Endothelial cell of umbilical vein (primary cell): ENCODE measurements at regions not wholly inside any gene's neighbourhood (a gene's known extent, or its start where the extent isn't known, plus 50 kb on each side); places are given as distances from the start of the nearest gene placed in this dataset.
A peak's percentile ranks its signal among the peaks of the same experiment; 100 is the strongest.

Experiments
- BruUV-seq: library from RNA; stranded (reverse); fragments of 400-500 nt; replicated peaks from 2 replicates; lab custom pipeline; 2021; lab: Mats Ljungman, UMichigan
- CTCF ChIA-PET: fragments of 300-600, 350-600 bp; sonication (Branson Sonifier 250); formaldehyde crosslinking; loops from one replicate; lab custom pipeline; 2021; ENCODE audit warnings: antibody characterized with exemption, inconsistent platforms; lab: Charles Lee
- POLR2A ChIA-PET: fragments of 300-600, 350-600 bp; sonication (Branson Sonifier 250); formaldehyde crosslinking; loops from one replicate; lab custom pipeline; 2021; ENCODE audit warnings: antibody characterized with exemption, inconsistent platforms; lab: Charles Lee
- DNase-seq: peaks from one replicate; pipeline ENCODE4 v3.0.0-alpha.2; 2011; ENCODE audit warnings: low read depth, low spot score
- FAIRE-seq: peaks from 2 replicates; lab custom pipeline; 2011; peaks lifted over from hg19 to GRCh38; lab: Jason Lieb, UNC
- H2AFZ ChIP-seq: 2 replicates; pipeline ENCODE4 v1.6.0; 2012; ENCODE audit warnings: low read depth, low read length, control low read depth, inconsistent platforms
- H3K27ac ChIP-seq: 2 replicates; pipeline ENCODE4 v1.5.1; 2011; ENCODE audit warnings: low read depth, mild to moderate bottlenecking, control low read depth, low read length, moderate library complexity; ENCODE audit not compliant: insufficient read depth
- H3K27me3 ChIP-seq, 2 experiments: 2 replicates each; pipeline versions ENCODE4 v1.6.0 to v1.6.1; 2011; ENCODE audit warnings: low read length in 2 of 2, mixed read lengths in 1 of 2; ENCODE audit not compliant: control insufficient read depth in 2 of 2, insufficient read depth in 2 of 2
- H3K36me3 ChIP-seq, 2 experiments: 2 replicates in 1 of 2; 3 replicates in 1 of 2; pipeline ENCODE4 v1.5.1; 2011; ENCODE audit warnings: low read length in 2 of 2, mild to moderate bottlenecking in 1 of 2, moderate library complexity in 1 of 2; ENCODE audit not compliant: control insufficient read depth in 2 of 2, insufficient read depth in 2 of 2; ENCODE audit errors: extremely low read depth in 1 of 2
- H3K4me1 ChIP-seq: 3 replicates; pipeline ENCODE4 v1.5.1; 2011; ENCODE audit warnings: mild to moderate bottlenecking, low read length; ENCODE audit not compliant: control insufficient read depth, insufficient read depth; ENCODE audit errors: extremely low read depth
- H3K4me2 ChIP-seq: 2 replicates; pipeline ENCODE4 v1.6.1; 2011; ENCODE audit warnings: low read length, control low read depth, mixed read lengths; ENCODE audit not compliant: insufficient read depth
- H3K4me3 ChIP-seq, 3 experiments: fragments of 200-600 bp in 1 of 3; sonication (generic), shearing (Covaris generic) in 1 of 3; replicated peaks in 1 of 3; 2 replicates each; pipeline ENCODE4 v1.5.1; 2011 to 2016; ENCODE audit warnings: control low read depth in 3 of 3, low read length in 3 of 3, mild to moderate bottlenecking in 2 of 3, inconsistent platforms in 1 of 3, low read depth in 1 of 3, moderate library complexity in 1 of 3; ENCODE audit not compliant: insufficient read depth in 1 of 3
- H3K79me2 ChIP-seq: 2 replicates; pipeline ENCODE4 v1.6.0; 2012; ENCODE audit warnings: low read length, inconsistent platforms; ENCODE audit not compliant: control insufficient read depth, insufficient read depth
- H3K9ac ChIP-seq: replicated peaks from 2 replicates; pipeline ENCODE3; 2011; ENCODE audit warnings: low read length, control low read depth; ENCODE audit not compliant: insufficient read depth; ENCODE audit errors: extremely low read depth
- H3K9me1 ChIP-seq: replicated peaks from 3 replicates; pipeline ENCODE4 v1.6.0; 2011; ENCODE audit warnings: mild to moderate bottlenecking, low read length; ENCODE audit not compliant: control insufficient read depth, insufficient read depth; ENCODE audit errors: extremely low read depth
- H3K9me3 ChIP-seq: replicated peaks from 2 replicates; pipeline ENCODE4 v1.5.1; 2012; ENCODE audit warnings: low read length, inconsistent platforms; ENCODE audit not compliant: control insufficient read depth, insufficient read depth
- H4K20me1 ChIP-seq: replicated peaks from 2 replicates; pipeline ENCODE3; 2011; ENCODE audit warnings: mild to moderate bottlenecking, low read length; ENCODE audit not compliant: control insufficient read depth, insufficient read depth; ENCODE audit errors: extremely low read depth
- EZH2 ChIP-seq: IDR thresholded peaks from 2 replicates; pipeline ENCODE4 v1.6.1; 2012; ENCODE audit warnings: borderline replicate concordance, low read depth, mild to moderate bottlenecking, moderate library complexity, low read length, inconsistent platforms; ENCODE audit not compliant: severe bottlenecking
- FOS ChIP-seq: IDR thresholded peaks from 2 replicates; pipeline ENCODE4 v1.6.1; 2011; ENCODE audit warnings: mild to moderate bottlenecking, low read length, moderate library complexity, borderline replicate concordance; ENCODE audit not compliant: insufficient read depth
- POLR2A ChIP-seq: IDR thresholded peaks from 2 replicates; pipeline ENCODE4 v1.6.1; 2012; ENCODE audit warnings: low read depth, mild to moderate bottlenecking, control low read depth, low read length
- POLR2AphosphoS5 ChIP-seq: IDR thresholded peaks from 2 replicates; pipeline ENCODE4 v1.6.1; 2012; ENCODE audit warnings: low read depth, mild to moderate bottlenecking, control low read depth, low read length, moderate library complexity; ENCODE audit not compliant: insufficient read depth
- dilution Hi-C: fragments of 300-500 bp; cut with MboI; formaldehyde crosslinking; loops from one replicate; pipeline ENCODE4 v1.15.0; 2019; ENCODE audit warnings: low sequenced_read_pairs; ENCODE audit not compliant: extremely low pct_ligation_motif_present
- intact Hi-C: fragments of 100-400 bp; cut with micrococcal nuclease; formaldehyde crosslinking; loops from one replicate; pipeline ENCODE4 v1.10.0; 2022
- TF ChIP-seq, protein P1 (sequence below), 2 donors: IDR thresholded peaks; 1 replicate in 1 of 2; 2 replicates in 1 of 2; pipeline ENCODE4 v1.5.1; 2011; ENCODE audit warnings: low read length in 2 of 2, mild to moderate bottlenecking in 2 of 2, moderate library complexity in 2 of 2, control low read depth in 1 of 2, inconsistent platforms in 1 of 2, low read depth in 1 of 2; ENCODE audit not compliant: insufficient read depth in 1 of 2; ENCODE audit errors: extremely low read depth in 1 of 2

DNA sequence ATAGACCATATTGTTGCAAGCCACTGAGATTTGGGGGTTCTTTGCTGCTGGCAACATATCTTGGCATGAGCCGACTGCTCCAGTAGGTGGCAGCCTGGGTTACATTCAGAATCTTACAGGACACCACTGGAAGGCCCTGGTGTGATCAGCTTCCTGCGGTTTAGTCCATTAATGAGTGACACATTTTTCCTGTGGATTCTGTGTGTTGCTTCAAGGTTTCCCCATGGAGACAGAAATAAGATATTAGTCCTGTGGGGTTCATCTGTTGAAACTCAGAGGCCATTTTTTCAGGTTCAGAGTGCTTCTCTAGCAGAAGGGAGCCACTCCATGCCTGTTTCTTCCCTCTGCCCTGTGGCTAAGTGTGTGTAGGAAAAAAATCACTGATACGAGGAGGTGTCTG lies 116.2 kb downstream of the MFSD1 start:
- peak overlapping the region; percentile 89 for H2AFZ ChIP-seq
- DNase-seq (peak; percentile 83), FAIRE-seq (peak; percentile 97)
- ChIA-PET CTCF (interaction anchor here (0.6 to 6.2 kb wide), 19 partner anchors 10 to 341 kb away, joined by 3 to 135 read pairs (median 4); partner anchors contain the start of gene MFSD1), POLR2A (interaction anchor here (0.7 kb wide), 1 partner anchor 272 kb away, joined by 3 read pairs; no protein-coding TSS in a partner anchor)
- H3K4me3 ChIP-seq, result no peak overlapping the region
- no peaks in the 10 kb centered on the region for H3K36me3 ChIP-seq
- TF ChIP-seq POLR2AphosphoS5 (no peak), EZH2 (no peak), FOS (peak; percentile 29), POLR2A (no peak)
- TF ChIP-seq, protein P1, sequence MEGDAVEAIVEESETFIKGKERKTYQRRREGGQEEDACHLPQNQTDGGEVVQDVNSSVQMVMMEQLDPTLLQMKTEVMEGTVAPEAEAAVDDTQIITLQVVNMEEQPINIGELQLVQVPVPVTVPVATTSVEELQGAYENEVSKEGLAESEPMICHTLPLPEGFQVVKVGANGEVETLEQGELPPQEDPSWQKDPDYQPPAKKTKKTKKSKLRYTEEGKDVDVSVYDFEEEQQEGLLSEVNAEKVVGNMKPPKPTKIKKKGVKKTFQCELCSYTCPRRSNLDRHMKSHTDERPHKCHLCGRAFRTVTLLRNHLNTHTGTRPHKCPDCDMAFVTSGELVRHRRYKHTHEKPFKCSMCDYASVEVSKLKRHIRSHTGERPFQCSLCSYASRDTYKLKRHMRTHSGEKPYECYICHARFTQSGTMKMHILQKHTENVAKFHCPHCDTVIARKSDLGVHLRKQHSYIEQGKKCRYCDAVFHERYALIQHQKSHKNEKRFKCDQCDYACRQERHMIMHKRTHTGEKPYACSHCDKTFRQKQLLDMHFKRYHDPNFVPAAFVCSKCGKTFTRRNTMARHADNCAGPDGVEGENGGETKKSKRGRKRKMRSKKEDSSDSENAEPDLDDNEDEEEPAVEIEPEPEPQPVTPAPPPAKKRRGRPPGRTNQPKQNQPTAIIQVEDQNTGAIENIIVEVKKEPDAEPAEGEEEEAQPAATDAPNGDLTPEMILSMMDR (IDR thresholded peaks at IDR 0.05; ENCODE audit: extremely low read depth in 1 of 2, insufficient read depth in 1 of 2, low read depth in 1 of 2, low read length in 2 of 2), result peak; percentile 82 to 84
- dilution Hi-C loops, result loop anchor here (25.0 kb wide), 1 partner anchor 344 kb away; no protein-coding TSS in a partner anchor
- H4K20me1 ChIP-seq, result no peaks in the 10 kb centered on the region
- H3K27ac ChIP-seq, result peak overlapping the region; percentile 61
- peak overlapping the region; percentile 5 for H3K9ac ChIP-seq
- no peaks in the 10 kb centered on the region for H3K9me3 ChIP-seq
- no peaks in the 10 kb centered on the region for H3K9me1 ChIP-seq
- peak overlapping the region; percentile 21 for H3K4me2 ChIP-seq
- no TSS peak for BruUV-seq
- no peaks in the 10 kb centered on the region for H3K79me2 ChIP-seq
- intact Hi-C loops, result loop anchor here (1.0 to 5.0 kb wide), 8 partner anchors 73 to 342 kb away; no protein-coding TSS in a partner anchor
- H3K4me1 ChIP-seq, result peaks cover 4% of the 10 kb centered on the region
- H3K27me3 ChIP-seq, result no peaks in the 10 kb centered on the region
